ENCODE measurements at regions not wholly inside any gene's neighbourhood (a gene's known extent, or its start where the extent isn't known, plus 50 kb on each side); places are given as distances from the start of the nearest gene placed in this dataset.

DNA sequence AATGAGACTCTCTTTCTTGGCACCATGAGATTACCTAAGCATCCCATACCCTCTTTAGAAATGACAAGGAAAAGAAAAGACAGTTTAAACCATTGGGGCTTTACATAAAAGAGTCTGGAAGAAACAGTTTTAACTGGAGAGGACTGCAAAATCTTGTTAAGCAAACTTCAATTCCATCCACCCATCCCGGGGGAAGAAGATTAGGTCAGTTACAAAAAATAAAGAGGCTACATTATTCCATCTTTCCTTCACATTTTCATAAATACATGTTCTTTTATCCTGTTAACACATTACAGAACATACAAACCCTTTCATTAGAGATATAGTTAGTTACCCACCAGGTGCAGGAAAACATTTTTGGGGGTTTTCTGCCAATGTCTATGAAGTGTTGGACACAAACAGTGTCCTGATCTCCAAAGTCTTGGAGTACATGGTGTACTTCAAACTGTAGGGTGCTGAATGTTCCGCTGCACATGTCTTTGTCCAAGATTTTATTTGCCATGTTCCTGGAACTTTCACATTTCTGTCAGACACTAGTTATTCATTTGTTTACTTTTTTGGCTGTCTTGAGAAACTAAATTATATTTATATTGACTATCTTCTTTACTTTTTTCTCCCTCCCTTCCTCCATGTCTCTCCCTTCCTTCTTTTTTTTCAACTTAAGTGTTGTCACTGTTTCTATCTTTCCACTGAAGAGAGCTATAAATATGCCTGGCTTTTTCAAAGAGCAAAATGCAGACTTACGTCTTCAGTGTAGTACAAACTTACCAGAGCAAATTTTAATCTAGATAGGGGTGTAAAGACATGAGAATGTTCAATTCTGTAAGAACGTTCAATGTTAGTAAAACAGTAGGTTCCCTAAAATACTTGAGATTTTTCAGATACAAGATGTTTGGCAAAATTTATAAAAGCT, 410.9 kb upstream of the PRR16 start:
- no peak overlapping the region for H3K4me3 ChIP-seq (ENCODE audit: low read length in 2 of 2)
- Mint-ChIP-seq H3K4me3 (no peak overlapping the region), H3K4me1 (no peaks in the 10 kb centered on the region), H3K9me3 (peaks cover 0 to 8% (median 2%) of the 10 kb centered on the region in 8 donors), H3K36me3 (no peaks in the 10 kb centered on the region), H3K27me3 (no peaks in the 10 kb centered on the region), H3K27ac (no peak overlapping the region)
- POLR2A ChIA-PET (ENCODE audit: partially characterized antibody) = no interaction called here
- H3K36me3 ChIP-seq (ENCODE audit: insufficient read depth, low read length) = no peaks in the 10 kb centered on the region
- no peaks in the 10 kb centered on the region for H3K27me3 ChIP-seq (ENCODE audit: insufficient read depth, low read length)
- H3K9me3 ChIP-seq (ENCODE audit: control insufficient read depth in 1 of 2, low read length in 2 of 2) = no peaks in the 10 kb centered on the region
- DNase-seq = no peak
- CTCF ChIA-PET (ENCODE audit: partially characterized antibody) = no interaction called here
- intact Hi-C loops (cut with micrococcal nuclease) = no loop called here
- H3K27ac ChIP-seq (ENCODE audit: low read depth, low read length) = no peak overlapping the region
- no peaks in the 10 kb centered on the region for H3K4me1 ChIP-seq (ENCODE audit: insufficient read depth, low read length)

- Mint-ChIP-seq H3K27ac (no peak overlapping the region), H3K9me3 (peaks cover 0 to 8% (median 2%) of the 10 kb centered on the region in 8 donors), H3K36me3 (no peaks in the 10 kb centered on the region), H3K27me3 (no peaks in the 10 kb centered on the region), H3K4me1 (no peaks in the 10 kb centered on the region), H3K4me3 (no peak overlapping the region)
- Histone ChIP-seq H3K9me3 (ENCODE audit: control insufficient read depth in 1 of 2, low read length in 2 of 2) (no peaks in the 10 kb centered on the region), H3K4me3 (ENCODE audit: low read length in 2 of 2) (no peak overlapping the region), H3K27me3 (ENCODE audit: insufficient read depth, low read length) (no peaks in the 10 kb centered on the region), H3K27ac (ENCODE audit: low read depth, low read length) (no peak overlapping the region), H3K4me1 (ENCODE audit: insufficient read depth, low read length) (no peaks in the 10 kb centered on the region), H3K36me3 (ENCODE audit: insufficient read depth, low read length) (no peaks in the 10 kb centered on the region)
- no peak for DNase-seq
- POLR2A ChIA-PET (ENCODE audit: partially characterized antibody) = no interaction called here
- intact Hi-C loops (cut with micrococcal nuclease) = no loop called here
- CTCF ChIA-PET (ENCODE audit: partially characterized antibody) = no interaction called here
Measured at GRCh38 chr5:120053841-120054240, 410.3 kb upstream of the PRR16 start.

- Histone ChIP-seq H3K4me1 (ENCODE audit: insufficient read depth, low read length) (no peaks in the 10 kb centered on the region), H3K36me3 (ENCODE audit: insufficient read depth, low read length) (no peaks in the 10 kb centered on the region), H3K27me3 (ENCODE audit: insufficient read depth, low read length) (no peaks in the 10 kb centered on the region), H3K9me3 (ENCODE audit: control insufficient read depth in 1 of 2, low read length in 2 of 2) (no peaks in the 10 kb centered on the region), H3K4me3 (ENCODE audit: low read length in 2 of 2) (no peak overlapping the region), H3K27ac (ENCODE audit: low read depth, low read length) (no peak overlapping the region)
- Mint-ChIP-seq H3K9me3 (peaks cover 0 to 6% (median 3%) of the 10 kb centered on the region in 8 donors), H3K4me1 (no peaks in the 10 kb centered on the region), H3K36me3 (no peaks in the 10 kb centered on the region), H3K4me3 (no peak overlapping the region), H3K27ac (no peak overlapping the region), H3K27me3 (no peaks in the 10 kb centered on the region)
- ChIA-PET CTCF (ENCODE audit: partially characterized antibody) (no interaction called here), POLR2A (ENCODE audit: partially characterized antibody) (no interaction called here)
- intact Hi-C loops (cut with micrococcal nuclease) = no loop called here
- DNase-seq = no peak
Measured at GRCh38 chr5:120055858-120056257, 408.2 kb upstream of the PRR16 start.

DNA sequence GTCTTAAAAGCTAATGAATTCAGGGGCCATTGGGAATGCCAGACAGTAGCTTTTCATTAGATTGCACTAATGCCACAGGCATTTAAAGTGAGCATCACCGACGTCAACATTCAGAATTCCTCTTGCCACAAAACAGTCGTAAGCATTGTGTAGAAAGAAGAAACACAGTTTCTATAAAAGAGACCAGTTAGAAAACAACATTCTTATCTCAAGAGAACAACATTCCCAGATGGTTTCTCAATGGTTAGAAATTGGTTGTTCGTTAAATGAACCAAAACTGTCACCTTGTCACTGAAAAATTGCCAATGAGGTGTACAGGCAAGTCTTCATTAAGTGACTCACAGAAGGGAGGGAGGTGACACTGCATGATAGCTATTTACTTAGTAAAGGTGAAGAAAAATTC, 401.6 kb upstream of the PRR16 start:
- H3K4me3 ChIP-seq (ENCODE audit: low read length in 2 of 2) = no peak overlapping the region
- H3K36me3 Mint-ChIP-seq = no peaks in the 10 kb centered on the region
- DNase-seq = no peak
- no peaks in the 10 kb centered on the region for H3K9me3 ChIP-seq (ENCODE audit: control insufficient read depth in 1 of 2, low read length in 2 of 2)
- H3K27ac ChIP-seq (ENCODE audit: low read depth, low read length) = no peak overlapping the region
- no peaks in the 10 kb centered on the region for H3K36me3 ChIP-seq (ENCODE audit: insufficient read depth, low read length)
- ChIA-PET CTCF (ENCODE audit: partially characterized antibody) (interaction anchor here (1.6 kb wide), 1 partner anchor 9 kb away, joined by 6 read pairs; no protein-coding TSS in a partner anchor), POLR2A (ENCODE audit: partially characterized antibody) (no interaction called here)
- no peaks in the 10 kb centered on the region for H3K27me3 ChIP-seq (ENCODE audit: insufficient read depth, low read length)
- no peak overlapping the region for H3K27ac Mint-ChIP-seq
- intact Hi-C loops (cut with micrococcal nuclease) = no loop called here
- no peaks in the 10 kb centered on the region for H3K4me1 Mint-ChIP-seq
- no peaks in the 10 kb centered on the region for H3K27me3 Mint-ChIP-seq
- no peaks in the 10 kb centered on the region for H3K4me1 ChIP-seq (ENCODE audit: insufficient read depth, low read length)
- peaks cover 0 to 5% (median 3%) of the 10 kb centered on the region in 8 donors for H3K9me3 Mint-ChIP-seq
- no peak overlapping the region for H3K4me3 Mint-ChIP-seq

DNA sequence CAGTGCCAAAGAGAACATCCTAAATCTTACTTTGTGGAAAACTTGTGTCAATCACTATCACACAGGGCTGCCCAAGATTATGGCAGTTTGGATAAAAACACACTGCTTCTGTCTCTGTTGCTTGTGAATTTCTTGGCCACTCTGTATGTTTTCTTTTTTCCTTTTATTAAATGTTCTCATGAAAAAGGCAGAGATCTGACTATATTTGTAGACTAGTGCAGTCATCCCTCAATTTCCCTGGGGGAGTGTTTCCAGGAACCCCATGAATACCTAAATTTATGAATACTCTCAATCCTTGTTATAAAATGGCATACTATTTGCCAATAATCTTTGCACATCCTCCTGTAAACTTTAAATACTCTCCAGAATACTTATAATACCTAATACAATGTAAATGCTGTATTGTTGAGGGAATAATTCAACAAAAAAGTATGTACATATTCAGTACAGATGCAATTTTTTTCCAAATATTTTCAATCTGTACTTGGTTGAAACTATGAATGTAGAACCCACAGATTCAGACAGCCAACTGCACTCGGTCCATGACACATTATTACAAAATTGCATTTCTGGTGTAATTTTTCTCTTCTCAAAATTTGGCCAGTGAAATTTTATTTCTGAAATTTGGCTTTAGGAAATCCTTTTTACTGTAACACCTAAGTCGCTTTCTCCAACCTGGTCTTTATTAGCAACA, 391.9 kb upstream of the PRR16 start:
- H3K9me3 ChIP-seq (ENCODE audit: control insufficient read depth in 1 of 2, low read length in 2 of 2) = no peaks in the 10 kb centered on the region
- no peak overlapping the region for H3K27ac ChIP-seq (ENCODE audit: low read depth, low read length)
- ChIA-PET CTCF (ENCODE audit: partially characterized antibody) (interaction anchor here (1.0 kb wide), 1 partner anchor 9 kb away, joined by 6 read pairs; no protein-coding TSS in a partner anchor), POLR2A (ENCODE audit: partially characterized antibody) (no interaction called here)
- H3K27me3 ChIP-seq (ENCODE audit: insufficient read depth, low read length) = no peaks in the 10 kb centered on the region
- H3K4me1 ChIP-seq (ENCODE audit: insufficient read depth, low read length) = no peaks in the 10 kb centered on the region
- Mint-ChIP-seq H3K36me3 (no peaks in the 10 kb centered on the region), H3K4me3 (no peak overlapping the region), H3K4me1 (no peaks in the 10 kb centered on the region), H3K27me3 (no peaks in the 10 kb centered on the region), H3K9me3 (peaks cover 0 to 4% (median 0%) of the 10 kb centered on the region in 8 donors), H3K27ac (no peak overlapping the region)
- DNase-seq = no peak
- intact Hi-C loops (cut with micrococcal nuclease) = no loop called here
- H3K36me3 ChIP-seq (ENCODE audit: insufficient read depth, low read length) = no peaks in the 10 kb centered on the region
- H3K4me3 ChIP-seq (ENCODE audit: low read length in 2 of 2) = no peak overlapping the region

GRCh38 chr5:120073722-120074121, 390.4 kb upstream of the PRR16 start:
- Mint-ChIP-seq H3K4me3 (no peak overlapping the region), H3K9me3 (peaks cover 0 to 4% (median 0%) of the 10 kb centered on the region in 8 donors), H3K4me1 (no peaks in the 10 kb centered on the region), H3K27me3 (no peaks in the 10 kb centered on the region), H3K27ac (no peak overlapping the region), H3K36me3 (no peaks in the 10 kb centered on the region)
- H3K27me3 ChIP-seq (ENCODE audit: insufficient read depth, low read length) = no peaks in the 10 kb centered on the region
- H3K4me1 ChIP-seq (ENCODE audit: insufficient read depth, low read length) = no peaks in the 10 kb centered on the region
- no peak overlapping the region for H3K4me3 ChIP-seq (ENCODE audit: low read length in 2 of 2)
- H3K36me3 ChIP-seq (ENCODE audit: insufficient read depth, low read length) = no peaks in the 10 kb centered on the region
- POLR2A ChIA-PET (ENCODE audit: partially characterized antibody) = no interaction called here
- DNase-seq = no peak
- H3K9me3 ChIP-seq (ENCODE audit: control insufficient read depth in 1 of 2, low read length in 2 of 2) = no peaks in the 10 kb centered on the region
- CTCF ChIA-PET (ENCODE audit: partially characterized antibody) = no interaction called here
- H3K27ac ChIP-seq (ENCODE audit: low read depth, low read length) = no peak overlapping the region
- intact Hi-C loops (cut with micrococcal nuclease) = no loop called here

DNA sequence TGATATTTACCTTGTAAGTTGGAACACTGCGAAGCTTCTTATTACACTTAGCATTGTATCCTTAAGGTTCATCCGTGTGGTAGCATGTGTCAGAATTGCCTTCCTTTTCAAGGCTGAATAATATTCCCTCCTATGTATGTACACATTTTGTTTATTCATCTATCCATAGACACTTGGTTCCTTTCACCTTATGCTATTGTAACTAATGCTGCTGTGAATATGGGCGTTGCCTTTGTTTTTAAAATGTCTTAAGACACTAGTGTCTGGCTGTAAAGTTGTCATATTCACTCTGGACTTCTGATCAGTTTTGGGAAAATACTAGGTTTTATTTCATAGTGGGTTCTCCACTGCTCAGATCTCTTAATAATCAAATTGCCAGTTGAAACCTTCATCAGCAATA, 383.3 kb upstream of the PRR16 start:
- no peak for DNase-seq
- intact Hi-C loops (cut with micrococcal nuclease) = no loop called here
- Mint-ChIP-seq H3K27me3 (no peaks in the 10 kb centered on the region), H3K9me3 (peaks cover 0 to 6% (median 0%) of the 10 kb centered on the region in 8 donors), H3K36me3 (no peaks in the 10 kb centered on the region), H3K4me3 (no peak overlapping the region), H3K4me1 (no peaks in the 10 kb centered on the region), H3K27ac (no peak overlapping the region)
- no peaks in the 10 kb centered on the region for H3K9me3 ChIP-seq (ENCODE audit: control insufficient read depth in 1 of 2, low read length in 2 of 2)
- no peak overlapping the region for H3K27ac ChIP-seq (ENCODE audit: low read depth, low read length)
- no peaks in the 10 kb centered on the region for H3K27me3 ChIP-seq (ENCODE audit: insufficient read depth, low read length)
- ChIA-PET POLR2A (ENCODE audit: partially characterized antibody) (no interaction called here), CTCF (ENCODE audit: partially characterized antibody) (no interaction called here)
- H3K4me1 ChIP-seq (ENCODE audit: insufficient read depth, low read length) = no peaks in the 10 kb centered on the region
- H3K36me3 ChIP-seq (ENCODE audit: insufficient read depth, low read length) = no peaks in the 10 kb centered on the region
- H3K4me3 ChIP-seq (ENCODE audit: low read length in 2 of 2) = no peak overlapping the region
